Activated B cell treated with CpG ODN at 0.5 μM for 24 hours (primary cell): ENCODE measurements at regions not wholly inside any gene's neighbourhood (a gene's known extent, or its start where the extent isn't known, plus 50 kb on each side); places are given as distances from the start of the nearest gene placed in this dataset.

Experiments
- ATAC-seq: fragments of 200-7000 bp; cut with Tn5 transposase; one replicate; pipeline ENCODE4 v1.10.0; 2021; ENCODE audit warnings: low read depth, mild to moderate bottlenecking, moderate library complexity
- CTCF ChIA-PET: fragments of 350-600 bp; sonication (Branson Sonifier 250); formaldehyde crosslinking; loops from one replicate; lab custom pipeline; 2021; ENCODE audit warnings: antibody characterized with exemption; lab: Charles Lee
- POLR2A ChIA-PET: fragments of 350-600 bp; sonication (Branson Sonifier 250); formaldehyde crosslinking; loops from one replicate; lab custom pipeline; 2021; ENCODE audit warnings: antibody characterized with exemption; lab: Charles Lee
- DNase-seq: peaks from one replicate; pipeline ENCODE4 v3.0.0; 2022
- H3K27ac Mint-ChIP-seq: one replicate; pipeline ENCODE4 v1.8.0; 2020; ENCODE audit warnings: mixed read lengths
- H3K27me3 Mint-ChIP-seq: one replicate; pipeline ENCODE4 v1.8.0; 2021; ENCODE audit warnings: mixed read lengths
- H3K36me3 Mint-ChIP-seq: one replicate; pipeline ENCODE4 v1.8.0; 2021; ENCODE audit warnings: low read depth, mixed read lengths
- H3K4me1 Mint-ChIP-seq: one replicate; pipeline ENCODE4 v1.8.0; 2021; ENCODE audit warnings: mixed read lengths
- H3K4me3 Mint-ChIP-seq: one replicate; pipeline ENCODE4 v1.8.0; 2020; ENCODE audit warnings: mild to moderate bottlenecking, mixed read lengths
- H3K9me3 Mint-ChIP-seq: one replicate; pipeline ENCODE4 v1.8.0; 2020; ENCODE audit warnings: mixed read lengths
- CTCF ChIP-seq: fragments of 200-600 bp; IDR thresholded peaks from one replicate; pipeline ENCODE4 v1.8.0; 2022; ENCODE audit warnings: antibody characterized with exemption, mild to moderate bottlenecking
- intact Hi-C: fragments of 100-400 bp; cut with micrococcal nuclease; formaldehyde crosslinking; loops from one replicate; pipeline ENCODE4 v1.15.1; 2024

- intact Hi-C loops: no loop called here
- no peaks in the 10 kb centered on the region for H3K9me3 Mint-ChIP-seq
- H3K4me1 Mint-ChIP-seq: peaks cover 4% of the 10 kb centered on the region
- no peak for TF ChIP-seq CTCF
- ChIA-PET POLR2A (no interaction called here), CTCF (interaction anchor here (1.0 to 1.7 kb wide), 3 partner anchors 11 to 110 kb away, joined by 3 to 5 read pairs (median 3); no protein-coding TSS in a partner anchor)
- no peak for DNase-seq
- H3K27me3 Mint-ChIP-seq: peaks cover 43% of the 10 kb centered on the region
- H3K27ac Mint-ChIP-seq: no peak overlapping the region
- no peak for ATAC-seq
- no peak overlapping the region for H3K4me3 Mint-ChIP-seq
- no peaks in the 10 kb centered on the region for H3K36me3 Mint-ChIP-seq
These were observed 324.3 kb downstream of the DAD1 start for GRCh38 chr14:22264759-22265158.

- intact Hi-C loops: no loop called here
- TF ChIP-seq CTCF: no peak
- POLR2A ChIA-PET: interaction anchor here (0.5 kb wide), 1 partner anchor 558 kb away, joined by 6 read pairs; no protein-coding TSS in a partner anchor
- ATAC-seq (no peak), DNase-seq (no peak)
- CTCF ChIA-PET: interaction anchor here (0.7 to 1.7 kb wide), 3 partner anchors 37 to 111 kb away, joined by 3 to 6 read pairs (median 5); no protein-coding TSS in a partner anchor
- Mint-ChIP-seq H3K9me3 (no peaks in the 10 kb centered on the region), H3K4me1 (peaks cover 4% of the 10 kb centered on the region), H3K27me3 (peaks cover 43% of the 10 kb centered on the region), H3K4me3 (no peak overlapping the region), H3K36me3 (no peaks in the 10 kb centered on the region), H3K27ac (no peak overlapping the region)
These were observed 325.1 kb downstream of the DAD1 start for GRCh38 chr14:22263961-22264360.

- no peak for TF ChIP-seq CTCF
- Mint-ChIP-seq H3K4me3 (no peak overlapping the region), H3K9me3 (no peaks in the 10 kb centered on the region), H3K27ac (no peak overlapping the region), H3K27me3 (peaks cover 38% of the 10 kb centered on the region), H3K4me1 (peaks cover 4% of the 10 kb centered on the region), H3K36me3 (no peaks in the 10 kb centered on the region)
- intact Hi-C loops: no loop called here
- ChIA-PET POLR2A (no interaction called here), CTCF (no interaction called here)
- DNase-seq: no peak
- ATAC-seq: no peak
These were observed 326.1 kb downstream of the DAD1 start for GRCh38 chr14:22262881-22263280.

GRCh38 chr14:22255017-22255950 is 333.7 kb downstream of the DAD1 start:
- TF ChIP-seq CTCF: no peak
- intact Hi-C loops: no loop called here
- POLR2A ChIA-PET: interaction anchor here (1.0 kb wide), 1 partner anchor 45 kb away, joined by 3 read pairs; no protein-coding TSS in a partner anchor
- Mint-ChIP-seq H3K27me3 (peaks cover 21% of the 10 kb centered on the region), H3K4me3 (no peak overlapping the region), H3K36me3 (no peaks in the 10 kb centered on the region), H3K9me3 (no peaks in the 10 kb centered on the region), H3K27ac (no peak overlapping the region), H3K4me1 (no peaks in the 10 kb centered on the region)
- CTCF ChIA-PET: interaction anchor here (0.7 kb wide), 1 partner anchor 18 kb away, joined by 3 read pairs; no protein-coding TSS in a partner anchor
- ATAC-seq: no peak
- no peak for DNase-seq

- CTCF ChIA-PET: no interaction called here
These were observed 336.3 kb downstream of the DAD1 start for GRCh38 chr14:22252686-22253085.

More at GRCh38 chr14:22252686-22253085, 336.3 kb downstream of the DAD1 start:
- Mint-ChIP-seq H3K4me1 (no peaks in the 10 kb centered on the region), H3K9me3 (no peaks in the 10 kb centered on the region), H3K4me3 (no peak overlapping the region), H3K36me3 (no peaks in the 10 kb centered on the region), H3K27me3 (peaks cover 10% of the 10 kb centered on the region), H3K27ac (no peak overlapping the region)
- intact Hi-C loops: no loop called here
- DNase-seq: no peak
- TF ChIP-seq CTCF: no peak
- POLR2A ChIA-PET: no interaction called here
- ATAC-seq: no peak
